Fibroblast of lung (primary cell): ENCODE measurements at regions not wholly inside any gene's neighbourhood (a gene's known extent, or its start where the extent isn't known, plus 50 kb on each side); places are given as distances from the start of the nearest gene placed in this dataset.

ENCODE experiments used
- DNase-seq, 2 donors: peaks; one replicate each; pipeline versions ENCODE4 v3.0.0 to v3.0.0-alpha.2; 2010; ENCODE audit warnings: low read depth in 2 of 2
- H2AFZ ChIP-seq: 2 replicates; pipeline ENCODE4 v1.5.1; 2012; ENCODE audit warnings: low read length, control low read depth, inconsistent platforms
- H3K27ac ChIP-seq: 2 replicates; pipeline ENCODE4 v1.5.1; 2011; ENCODE audit warnings: low read length, control low read depth; ENCODE audit not compliant: insufficient read depth
- H3K27me3 ChIP-seq: 2 replicates; pipeline ENCODE4 v1.5.1; 2011; ENCODE audit warnings: mild to moderate bottlenecking, low read length; ENCODE audit not compliant: control insufficient read depth, insufficient read depth
- H3K36me3 ChIP-seq: 2 replicates; pipeline ENCODE4 v1.5.1; 2011; ENCODE audit warnings: low read length; ENCODE audit not compliant: control insufficient read depth, insufficient read depth
- H3K4me1 ChIP-seq: 2 replicates; pipeline ENCODE4 v1.5.1; 2011; ENCODE audit warnings: low read length; ENCODE audit not compliant: control insufficient read depth, insufficient read depth; ENCODE audit errors: extremely low read depth
- H3K4me2 ChIP-seq: 2 replicates; pipeline ENCODE4 v1.5.1; 2011; ENCODE audit warnings: low read length, control low read depth; ENCODE audit not compliant: insufficient read depth; ENCODE audit errors: extremely low read depth
- H3K4me3 ChIP-seq, 4 experiments: fragments of 200-600 bp in 1 of 4; sonication (generic) in 1 of 4; replicated peaks in 1 of 4; 2 replicates each; pipeline ENCODE4 v1.5.1; 2011 to 2016; ENCODE audit warnings: low read length in 4 of 4, low read depth in 3 of 4, mild to moderate bottlenecking in 3 of 4, control low read depth in 2 of 4, inconsistent platforms in 1 of 4, mixed read lengths in 1 of 4; ENCODE audit not compliant: insufficient read depth in 1 of 4; ENCODE audit errors: control extremely low read depth in 1 of 4
- H3K79me2 ChIP-seq: 2 replicates; pipeline ENCODE4 v1.5.1; 2012; ENCODE audit warnings: mild to moderate bottlenecking, low read length, inconsistent platforms; ENCODE audit not compliant: control insufficient read depth, insufficient read depth
- H3K9ac ChIP-seq: 2 replicates; pipeline ENCODE4 v1.5.1; 2011; ENCODE audit warnings: mild to moderate bottlenecking, low read length, control low read depth; ENCODE audit not compliant: insufficient read depth
- H3K9me3 ChIP-seq: 2 replicates; pipeline ENCODE4 v1.5.1; 2012; ENCODE audit warnings: low read depth, low read length; ENCODE audit not compliant: control insufficient read depth, insufficient read depth
- H4K20me1 ChIP-seq: 2 replicates; pipeline ENCODE4 v1.5.1; 2011; ENCODE audit warnings: low read length; ENCODE audit not compliant: control insufficient read depth, insufficient read depth; ENCODE audit errors: extremely low read depth
- EZH2 ChIP-seq: IDR thresholded peaks from 2 replicates; pipeline ENCODE4 v1.5.1; 2012; ENCODE audit warnings: low read length, control low read depth, mild to moderate bottlenecking; ENCODE audit errors: missing control alignments
- TF ChIP-seq, protein P1 (sequence below), 2 donors: IDR thresholded peaks in 1 of 2; conservative IDR thresholded peaks in 1 of 2; 1 replicate in 1 of 2; 2 replicates in 1 of 2; pipeline ENCODE4 v1.5.1; 2011 to 2012; ENCODE audit warnings: low read length in 2 of 2, control low read depth in 1 of 2, inconsistent platforms in 1 of 2, low read depth in 1 of 2, mild to moderate bottlenecking in 1 of 2

DNA sequence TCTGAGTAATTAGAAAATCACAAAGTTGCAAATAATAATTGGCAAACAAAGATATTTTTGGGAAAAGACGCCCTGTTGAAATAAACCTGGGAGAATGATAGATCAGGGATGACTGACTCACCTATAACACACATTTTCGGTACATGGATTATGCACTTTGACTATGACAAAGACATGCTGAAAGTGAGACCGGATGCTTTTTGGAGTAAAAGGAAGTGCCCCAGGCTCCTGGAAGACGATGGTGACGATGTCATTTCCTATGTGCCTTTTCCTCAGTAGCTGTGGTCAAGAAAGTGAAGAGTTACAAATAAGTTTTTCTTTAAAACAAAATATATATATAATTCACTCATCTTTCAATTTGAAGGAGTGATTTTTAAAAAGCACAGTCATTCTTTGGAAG, 158.7 kb downstream of the SIPA1L2 start:
- no peak overlapping the region for H3K4me3 ChIP-seq
- H3K27me3 ChIP-seq, result no peaks in the 10 kb centered on the region
- no peaks in the 10 kb centered on the region for H3K36me3 ChIP-seq
- no peak overlapping the region for H2AFZ ChIP-seq
- H3K9me3 ChIP-seq, result no peaks in the 10 kb centered on the region
- no peak overlapping the region for H3K9ac ChIP-seq
- no peaks in the 10 kb centered on the region for H3K79me2 ChIP-seq
- TF ChIP-seq, protein P1, sequence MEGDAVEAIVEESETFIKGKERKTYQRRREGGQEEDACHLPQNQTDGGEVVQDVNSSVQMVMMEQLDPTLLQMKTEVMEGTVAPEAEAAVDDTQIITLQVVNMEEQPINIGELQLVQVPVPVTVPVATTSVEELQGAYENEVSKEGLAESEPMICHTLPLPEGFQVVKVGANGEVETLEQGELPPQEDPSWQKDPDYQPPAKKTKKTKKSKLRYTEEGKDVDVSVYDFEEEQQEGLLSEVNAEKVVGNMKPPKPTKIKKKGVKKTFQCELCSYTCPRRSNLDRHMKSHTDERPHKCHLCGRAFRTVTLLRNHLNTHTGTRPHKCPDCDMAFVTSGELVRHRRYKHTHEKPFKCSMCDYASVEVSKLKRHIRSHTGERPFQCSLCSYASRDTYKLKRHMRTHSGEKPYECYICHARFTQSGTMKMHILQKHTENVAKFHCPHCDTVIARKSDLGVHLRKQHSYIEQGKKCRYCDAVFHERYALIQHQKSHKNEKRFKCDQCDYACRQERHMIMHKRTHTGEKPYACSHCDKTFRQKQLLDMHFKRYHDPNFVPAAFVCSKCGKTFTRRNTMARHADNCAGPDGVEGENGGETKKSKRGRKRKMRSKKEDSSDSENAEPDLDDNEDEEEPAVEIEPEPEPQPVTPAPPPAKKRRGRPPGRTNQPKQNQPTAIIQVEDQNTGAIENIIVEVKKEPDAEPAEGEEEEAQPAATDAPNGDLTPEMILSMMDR (conservative IDR thresholded peaks at IDR 0.05 in 1 of 2, IDR thresholded peaks at IDR 0.05 in 1 of 2; ENCODE audit: low read depth in 1 of 2, low read length in 2 of 2), result no peak
- TF ChIP-seq EZH2, result no peak
- H3K4me2 ChIP-seq, result no peak overlapping the region
- H3K27ac ChIP-seq, result no peak overlapping the region
- H4K20me1 ChIP-seq, result no peaks in the 10 kb centered on the region
- DNase-seq, result no peak
- peaks cover 8% of the 10 kb centered on the region for H3K4me1 ChIP-seq

DNA sequence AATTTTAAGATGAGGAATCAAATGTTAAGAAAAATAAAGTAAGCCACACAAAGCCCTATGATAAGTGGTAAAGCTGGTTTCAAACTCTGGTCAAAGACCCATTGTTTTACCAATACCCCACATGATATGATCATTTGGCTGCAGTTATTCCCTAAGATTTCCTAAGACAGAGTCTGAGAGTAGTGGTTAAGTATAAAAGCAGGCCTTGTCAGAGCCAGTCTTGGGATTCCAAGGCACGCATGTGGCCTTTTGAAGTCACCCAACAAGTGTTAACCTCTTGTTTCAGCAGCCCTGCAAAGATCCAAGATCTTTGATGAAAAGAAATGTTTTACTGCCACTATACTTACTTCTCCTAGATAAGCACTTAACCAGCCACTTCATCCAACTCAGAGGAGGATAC, 159.2 kb downstream of the SIPA1L2 start:
- Histone ChIP-seq H2AFZ (no peak overlapping the region), H3K9ac (no peak overlapping the region), H3K36me3 (no peaks in the 10 kb centered on the region), H3K4me3 (no peak overlapping the region), H4K20me1 (no peaks in the 10 kb centered on the region), H3K27me3 (no peaks in the 10 kb centered on the region), H3K4me1 (peaks cover 8% of the 10 kb centered on the region), H3K9me3 (no peaks in the 10 kb centered on the region), H3K79me2 (no peaks in the 10 kb centered on the region), H3K27ac (no peak overlapping the region), H3K4me2 (no peak overlapping the region)
- DNase-seq, result no peak
- no peak for TF ChIP-seq EZH2

DNA sequence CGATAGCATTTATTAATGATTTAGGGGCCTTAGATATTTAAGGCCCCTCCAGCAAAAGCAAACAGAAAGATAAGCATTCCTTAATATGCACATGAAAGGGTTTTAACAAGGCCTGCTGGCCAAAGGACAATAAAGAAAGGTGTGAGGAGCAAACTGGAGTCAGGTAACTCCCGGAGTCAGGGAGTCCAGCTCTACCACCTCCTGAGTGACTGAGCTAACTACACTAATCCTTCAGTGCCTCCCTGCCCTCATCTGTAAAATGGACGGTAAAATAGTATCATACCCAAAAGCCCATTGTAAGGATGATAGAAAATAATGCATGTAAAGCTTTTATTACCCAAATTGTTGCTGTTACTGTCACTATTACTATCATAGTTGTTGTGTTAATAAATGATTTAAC, 161.7 kb downstream of the SIPA1L2 start:
- no peak for DNase-seq
- no peaks in the 10 kb centered on the region for H3K36me3 ChIP-seq
- TF ChIP-seq, protein P1 (conservative IDR thresholded peaks at IDR 0.05 in 1 of 2, IDR thresholded peaks at IDR 0.05 in 1 of 2; ENCODE audit: low read depth in 1 of 2, low read length in 2 of 2), result no peak
- H4K20me1 ChIP-seq, result no peaks in the 10 kb centered on the region
- H2AFZ ChIP-seq, result no peak overlapping the region
- no peak overlapping the region for H3K9ac ChIP-seq
- no peak overlapping the region for H3K4me2 ChIP-seq
- no peak overlapping the region for H3K4me3 ChIP-seq
- no peaks in the 10 kb centered on the region for H3K27me3 ChIP-seq
- H3K27ac ChIP-seq, result no peak overlapping the region
- H3K9me3 ChIP-seq, result no peaks in the 10 kb centered on the region
- H3K79me2 ChIP-seq, result no peaks in the 10 kb centered on the region
- peaks cover 5% of the 10 kb centered on the region for H3K4me1 ChIP-seq
